NCI-H2227 (cell line): ENCODE measurements at regions not wholly inside any gene's neighbourhood (a gene's known extent, or its start where the extent isn't known, plus 50 kb on each side); places are given as distances from the start of the nearest gene placed in this dataset.
"Not testable (repeated sequence)": the region's sequence is repeated elsewhere in the genome, so short reads cannot be mapped to it uniquely, and the experiment has no call there.

Experiments used
- DNase-seq: peaks from one replicate; lab custom pipeline; 2025; ENCODE audit not compliant: unreplicated experiment; lab: John Stamatoyannopoulos, UW

- no peak for DNase-seq
Measured at GRCh38 chr12:68984796-68985573, 52.0 kb upstream of the CPM start.

DNA sequence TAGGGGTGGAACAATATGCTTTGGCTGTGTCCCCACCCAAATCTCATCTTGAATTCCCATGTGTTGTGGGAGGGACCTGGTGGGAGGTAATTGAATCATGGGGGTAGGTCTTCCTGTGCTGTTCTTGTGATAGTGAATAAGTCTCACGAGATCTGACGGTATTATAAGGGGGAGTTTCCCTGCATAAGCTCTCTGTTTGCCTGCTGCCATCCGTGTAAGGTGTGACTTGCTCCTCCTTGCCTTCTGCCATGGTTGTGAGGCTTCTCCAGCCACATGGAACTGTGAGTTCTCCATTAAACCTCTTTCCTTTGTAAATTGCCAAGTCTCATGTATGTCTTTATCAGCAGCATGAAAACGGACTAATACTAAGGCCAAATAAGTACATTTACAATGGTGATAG is 64.6 kb upstream of the CPM start:
- not testable (repeated sequence) for DNase-seq

- no peak for DNase-seq
Measured at GRCh38 chr12:68998041-68998440, 65.1 kb upstream of the CPM start.

DNA sequence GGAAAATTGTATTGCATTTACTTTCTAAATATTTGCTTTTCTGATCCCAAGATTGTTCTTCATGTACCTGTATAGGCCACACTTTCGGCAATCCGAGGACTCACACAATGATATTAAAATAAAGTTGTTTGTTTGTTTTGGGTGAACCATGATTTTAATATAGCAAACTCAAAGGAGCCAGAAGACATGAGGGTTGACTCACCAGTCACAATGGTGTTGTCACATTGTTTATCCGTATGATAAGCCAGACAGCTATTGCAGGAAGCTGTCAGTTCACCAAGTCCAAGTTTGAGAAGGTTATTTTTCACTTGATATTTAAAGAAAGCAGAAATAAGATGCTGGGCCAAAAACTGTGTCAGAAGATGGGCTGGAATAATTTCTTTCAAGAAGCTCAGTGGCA is 67.1 kb upstream of the CPM start:
- DNase-seq: no peak

DNA sequence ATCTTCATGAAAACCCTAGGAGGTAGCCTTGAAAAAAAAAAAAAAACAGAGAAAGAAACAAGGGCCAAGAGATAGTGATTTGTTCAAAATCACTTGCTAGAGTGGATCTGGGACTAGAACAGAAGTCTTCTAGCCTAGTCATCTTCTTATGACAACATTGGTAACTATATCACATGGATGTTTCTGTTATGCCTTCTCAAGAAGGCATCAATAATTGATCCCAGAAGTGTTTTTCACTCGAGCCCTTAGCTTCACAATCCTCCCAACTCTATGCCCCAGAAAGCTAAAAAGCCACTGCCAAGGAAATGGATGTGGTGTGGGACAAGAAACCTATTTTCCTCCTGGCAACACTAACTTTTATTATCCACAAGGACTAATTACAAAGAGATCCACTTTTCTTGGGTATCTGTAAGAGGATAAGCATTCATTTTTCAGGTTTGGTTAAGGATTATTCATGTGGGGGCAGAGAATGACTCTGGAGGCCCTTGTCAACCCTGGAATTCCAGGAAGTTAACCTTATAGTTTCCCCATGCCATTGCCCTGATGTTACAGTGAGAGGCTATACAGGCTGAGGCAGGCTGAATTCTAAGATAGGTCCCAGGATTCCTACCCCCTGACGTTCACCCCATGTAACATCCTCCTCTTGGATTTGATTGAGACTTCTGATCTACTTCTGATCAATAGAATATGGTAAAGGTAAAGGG is 67.7 kb upstream of the CPM start:
- no peak for DNase-seq

DNA sequence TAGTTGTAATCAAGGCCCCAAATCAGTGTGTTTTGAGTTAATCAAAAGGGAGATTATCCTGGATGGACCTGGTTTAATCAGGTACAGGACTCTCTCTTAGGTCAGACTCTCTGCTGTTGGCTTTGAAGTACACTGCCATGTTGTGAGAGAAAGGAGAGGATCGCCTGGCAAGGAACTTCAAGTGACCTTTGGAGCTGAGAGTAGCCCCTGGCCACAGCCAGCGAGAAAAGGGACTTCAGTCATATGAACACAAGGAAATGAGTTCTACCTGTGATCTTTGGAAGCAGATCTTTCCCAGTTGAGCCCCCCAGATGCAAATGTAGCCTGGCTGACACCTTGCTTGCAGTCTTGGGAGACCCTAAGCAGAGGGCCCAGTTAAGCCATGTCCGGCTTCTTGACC is 68.3 kb upstream of the CPM start:
- DNase-seq: no peak

DNA sequence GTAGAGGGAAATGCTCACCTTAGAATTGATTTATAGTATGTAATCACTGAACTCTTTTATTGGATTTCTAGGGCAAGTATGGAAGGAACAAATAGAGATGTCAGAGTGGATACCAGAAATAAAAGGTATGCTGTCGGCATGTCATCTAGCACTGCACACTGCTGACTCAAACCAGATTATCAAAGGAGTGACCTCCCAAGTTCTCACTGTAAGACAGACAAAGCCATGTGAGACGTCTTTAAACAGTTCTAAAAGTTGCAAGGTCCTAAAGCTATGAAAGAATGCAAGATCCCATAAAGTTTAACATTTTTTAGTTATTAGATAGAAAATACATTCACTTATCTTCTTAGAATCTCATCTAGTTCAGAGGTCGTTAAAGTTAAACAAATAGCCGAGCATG is 70.0 kb upstream of the CPM start:
- no peak for DNase-seq

GRCh38 chr12:69003991-69004390 is 71.0 kb upstream of the CPM start:
- DNase-seq: no peak

GRCh38 chr12:69007101-69007854 is 74.3 kb upstream of the CPM start:
- DNase-seq: peak; percentile 40

DNA sequence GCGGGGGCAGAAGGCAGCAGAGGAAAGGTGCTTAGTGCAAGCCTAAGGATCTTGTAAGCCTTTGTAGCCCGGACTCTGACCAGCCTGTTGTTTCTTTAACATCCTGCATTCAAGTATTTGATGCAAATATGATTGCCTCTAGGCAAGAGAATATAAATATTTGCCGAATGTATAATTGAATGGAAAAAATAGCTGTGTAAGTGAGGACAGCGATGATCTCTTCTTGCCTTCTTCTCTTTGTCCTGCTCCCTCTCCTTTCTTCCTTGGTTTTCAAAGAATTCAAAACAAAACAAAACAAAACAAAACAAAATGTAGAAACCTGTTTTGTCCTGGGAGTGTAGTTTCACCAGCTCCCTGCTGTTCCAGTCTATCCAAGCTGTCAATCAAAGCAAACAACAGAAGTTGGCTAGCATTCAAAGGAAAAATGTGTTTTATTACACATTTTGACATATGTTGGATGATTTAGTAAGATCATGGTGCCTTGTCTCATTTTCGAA is 74.9 kb upstream of the CPM start:
- no peak for DNase-seq

DNA sequence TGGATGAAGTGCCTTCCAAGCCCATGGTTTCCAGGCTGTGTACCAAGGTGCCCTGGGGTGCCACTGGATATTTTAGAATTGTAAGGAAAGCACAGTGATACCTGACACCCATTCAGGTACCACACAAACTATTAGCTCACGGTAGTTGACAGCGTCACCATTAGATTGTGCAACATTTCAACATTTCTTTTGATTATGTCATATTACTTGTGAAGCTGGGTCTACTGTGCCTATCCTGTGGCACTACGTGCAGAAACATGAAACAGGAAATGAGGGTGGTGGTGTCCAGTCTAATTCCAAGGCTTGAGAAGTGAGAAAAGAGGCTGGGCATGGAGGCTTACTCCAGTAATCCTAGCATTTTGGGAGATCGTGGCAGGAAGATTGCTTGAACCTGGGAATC is 75.5 kb upstream of the CPM start:
- DNase-seq: no peak

DNA sequence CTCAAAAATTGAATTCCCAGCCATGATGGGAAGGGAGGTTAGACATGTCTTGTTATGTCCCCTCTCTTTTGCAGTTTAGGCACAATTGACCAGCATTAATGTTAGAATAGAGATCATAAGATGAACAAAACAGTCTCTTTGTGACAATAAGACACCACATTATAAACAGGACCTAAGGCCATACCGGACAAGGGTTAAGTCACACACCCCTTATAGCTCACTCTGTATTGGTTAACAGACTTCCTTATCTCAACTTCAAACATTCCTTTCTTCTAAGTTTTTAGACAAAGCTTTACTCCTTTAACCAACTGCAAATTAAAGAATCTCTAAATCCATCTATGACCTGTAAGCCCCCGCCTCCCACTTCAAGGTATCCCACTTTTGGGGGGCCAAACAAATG is 81.1 kb upstream of the CPM start:
- DNase-seq: no peak

DNA sequence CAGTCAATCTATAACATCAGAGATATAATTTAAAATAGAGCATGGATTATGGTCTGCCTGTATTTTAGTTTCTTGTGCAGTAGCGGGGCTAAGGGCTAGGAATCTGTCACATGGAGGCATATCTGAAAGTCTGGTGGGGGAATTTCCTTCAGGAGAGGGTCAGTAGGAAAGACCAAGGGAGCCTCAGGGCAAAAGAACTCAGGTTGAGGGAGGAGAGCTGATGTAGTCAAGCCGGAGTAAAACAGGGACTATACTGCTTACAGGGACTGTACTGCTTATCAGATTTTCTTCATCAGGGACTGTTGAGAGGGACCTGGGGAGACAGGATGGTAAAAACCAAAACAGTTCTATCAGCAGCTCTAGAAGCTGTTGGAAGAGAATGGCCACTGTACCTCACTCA is 82.0 kb upstream of the CPM start:
- DNase-seq: no peak

DNA sequence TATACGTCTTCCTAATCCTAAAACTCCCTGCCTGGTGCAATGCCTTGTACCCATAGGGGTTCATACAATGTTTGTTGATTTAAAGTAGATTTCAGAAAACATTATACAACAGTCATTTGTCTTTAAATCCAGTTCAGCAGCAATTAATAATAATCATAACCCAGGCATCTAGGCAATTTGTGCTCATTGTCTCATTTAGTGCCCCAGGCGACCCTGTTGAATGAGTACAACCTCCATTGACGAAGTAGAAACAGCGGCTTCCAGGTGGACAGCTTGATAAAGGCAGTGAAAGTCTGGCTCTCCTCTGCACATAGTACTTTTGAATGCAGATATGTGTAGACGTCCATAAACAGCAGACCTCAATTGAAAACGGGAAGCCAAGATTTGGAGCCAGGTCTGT is 82.9 kb upstream of the CPM start:
- DNase-seq: no peak

DNA sequence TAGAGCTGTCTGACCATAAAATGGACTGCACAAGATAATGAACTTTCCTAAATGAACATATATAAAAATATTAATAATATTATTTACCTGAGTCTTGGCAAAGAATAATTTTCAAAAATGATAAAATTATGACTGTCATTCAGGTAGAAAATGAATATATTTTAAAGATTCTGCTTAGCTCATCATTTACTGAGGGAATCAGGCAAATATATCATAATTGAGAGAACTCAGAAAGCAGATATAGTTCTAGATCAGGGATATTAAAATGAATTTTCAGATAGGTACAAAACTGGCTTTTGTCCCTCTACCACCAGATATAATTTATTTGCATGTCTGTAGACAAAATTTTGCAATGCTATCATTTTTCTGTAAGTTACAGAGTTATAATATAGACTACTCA is 86.1 kb upstream of the CPM start:
- DNase-seq: no peak

DNA sequence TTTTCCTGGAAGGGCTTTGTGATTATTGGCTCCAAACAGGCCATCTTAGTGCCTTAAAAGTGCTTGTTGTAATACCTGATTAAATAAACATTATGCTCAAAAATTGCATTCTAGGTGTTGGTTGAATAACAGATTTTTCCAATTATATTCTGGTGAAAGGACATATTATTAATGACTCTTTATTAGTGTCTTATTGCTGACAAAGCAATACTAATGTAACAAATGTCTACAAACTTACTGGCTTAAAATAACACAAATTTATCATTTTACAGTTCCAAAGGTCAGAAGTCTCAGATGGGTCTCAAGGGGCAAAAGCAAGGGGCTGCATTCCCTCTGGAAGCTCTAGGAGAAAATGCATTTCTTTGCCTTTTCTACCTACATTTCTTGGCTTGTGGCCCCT is 86.9 kb upstream of the CPM start:
- DNase-seq: no peak

DNA sequence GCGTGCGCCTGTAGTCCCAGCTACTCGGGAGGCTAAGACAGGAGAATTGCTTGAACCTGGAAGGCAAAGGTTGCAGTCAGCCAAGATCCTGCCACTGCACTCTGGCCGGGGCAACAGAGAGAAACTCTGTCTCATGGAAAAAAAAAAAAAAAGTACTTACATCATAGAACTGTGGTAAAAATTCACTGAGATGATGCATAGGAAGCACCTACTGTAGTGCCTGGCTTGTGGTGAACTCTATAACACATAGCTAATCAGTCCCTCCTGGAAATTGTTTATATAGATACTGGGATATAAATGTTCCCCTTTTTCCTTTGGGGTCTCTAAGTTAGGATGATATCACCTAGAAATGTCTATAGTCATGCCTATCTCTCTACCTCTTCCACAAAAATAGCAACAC is 89.7 kb upstream of the CPM start:
- no peak for DNase-seq

DNA sequence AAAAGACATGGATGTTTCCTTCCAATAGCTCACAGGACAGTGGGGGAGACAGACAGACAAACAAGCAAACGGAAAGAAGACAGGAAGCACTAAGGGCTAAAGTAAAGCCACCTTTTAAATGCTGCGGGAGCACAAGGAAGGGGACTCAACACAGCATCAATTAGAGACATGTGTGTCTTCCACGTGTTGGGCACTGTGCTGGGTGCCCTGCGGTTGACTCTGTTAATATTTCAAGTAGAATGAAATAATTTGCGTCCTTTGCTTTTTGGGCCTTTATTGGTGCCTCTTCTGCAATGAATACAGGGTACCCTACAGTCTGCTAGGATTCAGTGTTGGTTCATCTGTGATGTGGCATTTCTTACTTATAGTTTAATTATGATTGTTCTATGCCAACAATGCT is 90.9 kb upstream of the CPM start:
- DNase-seq: no peak

- no peak for DNase-seq
Measured at GRCh38 chr12:69024413-69024812, 91.4 kb upstream of the CPM start.

DNA sequence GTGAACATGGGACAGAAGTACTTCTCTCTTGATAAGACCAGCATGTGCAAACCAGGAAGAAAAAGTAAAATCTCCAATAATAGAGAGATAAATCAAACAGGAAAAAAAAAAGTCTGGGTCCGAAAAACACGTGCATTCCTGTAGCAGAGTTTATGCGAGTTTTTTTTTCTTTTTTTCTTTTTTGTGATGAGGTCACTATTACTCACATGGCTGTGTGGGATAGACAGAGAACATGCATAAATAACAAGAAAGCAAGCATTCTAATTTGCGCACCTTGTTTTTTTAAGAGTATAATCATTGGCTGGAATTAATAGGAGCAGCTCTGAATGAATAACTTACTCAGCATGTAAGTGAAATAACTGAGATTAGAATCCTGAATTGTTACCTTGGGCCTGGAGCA is 91.9 kb upstream of the CPM start:
- no peak for DNase-seq

GRCh38 chr12:69026336-69026735 is 93.4 kb upstream of the CPM start:
- DNase-seq: no peak

DNA sequence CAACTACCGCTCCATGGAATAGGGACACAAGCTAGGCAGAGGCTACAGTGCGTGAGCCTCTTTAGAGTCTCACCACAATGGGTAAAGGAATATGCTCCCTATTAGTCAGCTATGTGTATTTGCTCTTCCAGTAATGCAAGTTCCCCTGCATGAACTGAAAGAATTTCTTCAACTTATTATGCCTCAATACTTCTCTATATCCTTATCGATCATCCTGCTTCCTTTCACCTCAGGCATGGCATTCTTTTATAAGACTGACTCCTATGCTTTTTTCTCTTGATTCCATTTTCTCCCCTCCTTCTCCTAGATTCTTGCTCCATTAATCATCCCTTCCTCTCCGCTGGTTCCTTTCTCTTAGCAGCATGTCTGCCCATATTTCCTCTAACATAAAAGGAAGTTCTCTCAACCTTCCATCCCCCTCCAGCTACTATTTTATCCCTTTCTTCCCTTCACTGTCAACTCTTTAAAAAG is 94.5 kb upstream of the CPM start:
- DNase-seq: no peak
